Muscle of back (tissue), 3 donors: ENCODE measurements at regions not wholly inside any gene's neighbourhood (a gene's known extent, or its start where the extent isn't known, plus 50 kb on each side); places are given as distances from the start of the nearest gene placed in this dataset.
"Not testable (repeated sequence)": the region's sequence is repeated elsewhere in the genome, so short reads cannot be mapped to it uniquely, and the experiment has no call there.

Source experiments
- DNase-seq, 3 donors: peaks; one replicate each; pipeline versions ENCODE4 v3.0.0 to v3.0.0-alpha.2; 2013

- no peak for DNase-seq
These were observed 484.7 kb downstream of the DACH1 start for GRCh38 chr13:71382285-71382684.

GRCh38 chr13:71380191-71380590 lies 486.8 kb downstream of the DACH1 start:
- DNase-seq, result no peak

GRCh38 chr13:71378961-71379905 lies 487.8 kb downstream of the DACH1 start:
- DNase-seq, result peak; percentile 7 to 51 (median 9)

- DNase-seq, result no peak
These were observed 492.4 kb downstream of the DACH1 start for GRCh38 chr13:71374471-71375049.

- no peak for DNase-seq
These were observed 498.7 kb downstream of the DACH1 start for GRCh38 chr13:71368336-71368735.

- no peak for DNase-seq
These were observed 507.0 kb downstream of the DACH1 start for GRCh38 chr13:71360041-71360440.

GRCh38 chr13:71359641-71360040 lies 507.4 kb downstream of the DACH1 start:
- no peak for DNase-seq

- no peak for DNase-seq
These were observed 508.8 kb downstream of the DACH1 start for GRCh38 chr13:71358218-71358617.

- no peak for DNase-seq
These were observed 512.0 kb downstream of the DACH1 start for GRCh38 chr13:71355010-71355409.

GRCh38 chr13:71350886-71351285 lies 516.1 kb downstream of the DACH1 start:
- no peak for DNase-seq

GRCh38 chr13:71345856-71346255 lies 521.1 kb downstream of the DACH1 start:
- DNase-seq, result not testable (repeated sequence)

GRCh38 chr13:71339736-71340135 lies 527.3 kb downstream of the DACH1 start:
- DNase-seq, result no peak

GRCh38 chr13:71339005-71339404 lies 528.0 kb downstream of the DACH1 start:
- no peak for DNase-seq

- no peak for DNase-seq
These were observed 528.9 kb downstream of the DACH1 start for GRCh38 chr13:71338070-71338469.

- no peak for DNase-seq
These were observed 539.7 kb downstream of the DACH1 start for GRCh38 chr13:71327266-71327665.

GRCh38 chr13:71325556-71325955 lies 541.4 kb downstream of the DACH1 start:
- DNase-seq, result no peak

GRCh38 chr13:71323266-71323665 lies 543.7 kb downstream of the DACH1 start:
- no peak for DNase-seq

GRCh38 chr13:71320452-71320851 lies 546.6 kb downstream of the DACH1 start:
- DNase-seq, result no peak

GRCh38 chr13:71316792-71317363 lies 550.1 kb downstream of the DACH1 start:
- no peak for DNase-seq

- no peak for DNase-seq
These were observed 554.1 kb downstream of the DACH1 start for GRCh38 chr13:71312923-71313322.

- DNase-seq, result no peak
These were observed 557.1 kb downstream of the DACH1 start for GRCh38 chr13:71309905-71310304.

- no peak for DNase-seq
These were observed 560.2 kb downstream of the DACH1 start for GRCh38 chr13:71306821-71307220.

- no peak for DNase-seq
These were observed 562.1 kb downstream of the DACH1 start for GRCh38 chr13:71304861-71305260.
